22Rv1 (cell line): ENCODE measurements at regions not wholly inside any gene's neighbourhood (a gene's known extent, or its start where the extent isn't known, plus 50 kb on each side); places are given as distances from the start of the nearest gene placed in this dataset.

Experiments
- H3K27ac ChIP-seq: fragments of 450-650 bp; 2 replicates; pipeline ENCODE4 v1.5.1; 2017
- ZFX ChIP-seq: fragments of 450-650 bp; IDR thresholded peaks from 2 replicates; pipeline ENCODE4 v1.6.1; 2017; ENCODE audit warnings: antibody characterized with exemption, borderline replicate concordance
- TF ChIP-seq, protein P1 (sequence below): fragments of 450-650 bp; IDR thresholded peaks from 2 replicates; pipeline ENCODE4 v1.5.1; 2017; ENCODE audit warnings: mild to moderate bottlenecking

DNA sequence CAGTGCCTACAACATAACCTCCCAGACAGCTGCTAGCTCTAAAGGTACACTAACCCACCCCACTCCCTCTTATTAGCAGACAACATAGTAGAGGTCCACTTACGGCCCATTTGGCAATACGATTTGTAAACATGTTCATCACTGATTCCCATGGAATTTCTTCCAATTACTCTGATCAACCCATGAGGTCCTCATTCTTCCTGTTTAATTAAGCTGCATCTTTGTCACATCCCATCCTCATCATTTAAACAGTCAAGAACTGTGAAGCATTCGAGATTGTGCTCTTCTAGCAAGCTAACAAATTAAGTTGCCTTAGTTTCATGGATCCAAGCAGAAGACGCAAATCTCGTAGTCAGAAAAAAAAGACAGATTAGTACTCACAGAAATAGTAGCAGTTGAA, 622.2 kb upstream of the VSTM2A start:
- H3K27ac ChIP-seq, result no peak overlapping the region
- no peak for TF ChIP-seq ZFX

DNA sequence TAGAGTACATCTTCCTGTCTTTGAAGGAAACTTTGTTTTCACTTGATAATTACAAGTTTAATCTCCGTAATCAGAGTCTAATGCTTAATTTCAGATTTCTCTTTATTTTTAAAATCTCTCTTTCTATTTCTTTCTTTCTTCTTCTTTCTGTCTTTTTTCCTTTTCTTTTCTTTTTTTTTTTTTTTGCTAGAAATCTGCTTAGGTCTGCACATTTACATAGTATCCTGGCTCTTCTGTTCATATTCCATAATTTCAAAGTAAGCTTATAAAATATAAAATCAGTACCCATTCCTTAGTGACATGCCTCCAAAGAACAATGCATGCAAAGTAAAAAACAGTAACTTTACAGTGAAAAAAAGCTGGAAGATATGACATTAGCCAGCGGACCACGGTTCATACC, 601.7 kb upstream of the VSTM2A start:
- no peak overlapping the region for H3K27ac ChIP-seq
- TF ChIP-seq, protein P1, sequence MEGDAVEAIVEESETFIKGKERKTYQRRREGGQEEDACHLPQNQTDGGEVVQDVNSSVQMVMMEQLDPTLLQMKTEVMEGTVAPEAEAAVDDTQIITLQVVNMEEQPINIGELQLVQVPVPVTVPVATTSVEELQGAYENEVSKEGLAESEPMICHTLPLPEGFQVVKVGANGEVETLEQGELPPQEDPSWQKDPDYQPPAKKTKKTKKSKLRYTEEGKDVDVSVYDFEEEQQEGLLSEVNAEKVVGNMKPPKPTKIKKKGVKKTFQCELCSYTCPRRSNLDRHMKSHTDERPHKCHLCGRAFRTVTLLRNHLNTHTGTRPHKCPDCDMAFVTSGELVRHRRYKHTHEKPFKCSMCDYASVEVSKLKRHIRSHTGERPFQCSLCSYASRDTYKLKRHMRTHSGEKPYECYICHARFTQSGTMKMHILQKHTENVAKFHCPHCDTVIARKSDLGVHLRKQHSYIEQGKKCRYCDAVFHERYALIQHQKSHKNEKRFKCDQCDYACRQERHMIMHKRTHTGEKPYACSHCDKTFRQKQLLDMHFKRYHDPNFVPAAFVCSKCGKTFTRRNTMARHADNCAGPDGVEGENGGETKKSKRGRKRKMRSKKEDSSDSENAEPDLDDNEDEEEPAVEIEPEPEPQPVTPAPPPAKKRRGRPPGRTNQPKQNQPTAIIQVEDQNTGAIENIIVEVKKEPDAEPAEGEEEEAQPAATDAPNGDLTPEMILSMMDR, result no peak

DNA sequence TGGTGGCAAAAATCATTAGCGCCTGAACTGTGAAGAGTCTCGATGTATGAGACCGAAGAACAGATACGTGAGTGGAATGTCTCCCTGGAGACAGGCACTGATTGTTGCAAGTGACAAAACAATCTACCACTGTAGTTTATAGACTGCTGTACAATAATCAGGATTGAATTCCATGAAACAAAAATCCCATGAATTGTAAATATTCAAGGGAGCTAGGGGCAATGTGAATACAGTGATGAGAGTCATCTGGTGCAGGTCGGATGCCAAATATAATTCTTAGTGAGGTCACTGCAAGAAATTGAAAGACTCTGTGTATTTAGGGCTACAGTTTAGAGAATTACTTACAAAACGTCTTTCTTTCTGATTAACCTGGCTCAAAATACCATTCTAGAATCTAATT, 594.4 kb upstream of the VSTM2A start:
- no peak for TF ChIP-seq ZFX
- TF ChIP-seq, protein P1, result no peak
- H3K27ac ChIP-seq, result no peak overlapping the region

GRCh38 chr7:53965716-53966115, 576.5 kb upstream of the VSTM2A start:
- TF ChIP-seq, protein P1, result no peak
- TF ChIP-seq ZFX, result no peak
- no peak overlapping the region for H3K27ac ChIP-seq

DNA sequence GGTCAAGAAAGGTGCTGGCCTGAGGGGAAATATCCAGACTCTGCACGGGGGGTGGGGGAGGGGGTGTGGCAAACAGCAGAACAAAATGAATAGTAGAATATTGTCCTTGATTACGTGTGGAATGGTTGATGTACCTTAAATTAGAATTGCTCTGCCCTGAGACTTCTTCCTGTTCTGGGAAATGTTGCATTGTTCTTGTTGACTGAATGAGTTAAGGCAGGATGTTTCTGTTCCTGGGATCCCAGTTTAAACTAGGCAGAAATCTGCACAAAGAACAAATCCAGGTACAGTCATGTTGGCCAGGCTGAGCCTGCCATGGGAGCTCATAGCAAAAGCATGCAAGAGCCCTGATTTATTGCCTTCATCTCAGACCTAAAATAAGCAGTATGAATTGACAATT, 558.7 kb upstream of the VSTM2A start:
- H3K27ac ChIP-seq, result no peak overlapping the region
- TF ChIP-seq, protein P1, result no peak
- TF ChIP-seq ZFX, result no peak

DNA sequence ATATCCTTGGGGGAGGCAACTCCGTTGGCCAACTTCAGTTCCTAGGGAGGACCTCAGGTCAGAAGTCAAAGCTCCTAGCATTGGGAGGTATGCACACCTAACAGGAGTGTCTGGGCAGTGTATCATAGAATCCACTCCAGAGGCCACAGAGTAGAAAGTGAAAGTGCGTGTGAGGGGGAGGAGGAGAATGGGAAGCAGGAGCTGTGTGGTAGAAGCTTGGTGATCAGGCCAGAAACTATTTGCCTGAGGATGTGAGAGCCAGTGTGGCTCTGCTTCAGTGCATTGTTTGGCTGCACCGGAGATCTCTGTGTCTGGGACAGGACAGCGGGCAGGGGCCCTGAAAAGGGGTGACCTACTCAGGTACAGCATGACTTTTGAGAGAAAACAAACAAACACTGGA, 557.4 kb upstream of the VSTM2A start:
- TF ChIP-seq, protein P1, result no peak
- TF ChIP-seq ZFX, result no peak
- no peak overlapping the region for H3K27ac ChIP-seq

- no peak overlapping the region for H3K27ac ChIP-seq
- TF ChIP-seq, protein P1, result no peak
- TF ChIP-seq ZFX, result no peak
Observed at GRCh38 chr7:53988376-53988775, 553.8 kb upstream of the VSTM2A start.

DNA sequence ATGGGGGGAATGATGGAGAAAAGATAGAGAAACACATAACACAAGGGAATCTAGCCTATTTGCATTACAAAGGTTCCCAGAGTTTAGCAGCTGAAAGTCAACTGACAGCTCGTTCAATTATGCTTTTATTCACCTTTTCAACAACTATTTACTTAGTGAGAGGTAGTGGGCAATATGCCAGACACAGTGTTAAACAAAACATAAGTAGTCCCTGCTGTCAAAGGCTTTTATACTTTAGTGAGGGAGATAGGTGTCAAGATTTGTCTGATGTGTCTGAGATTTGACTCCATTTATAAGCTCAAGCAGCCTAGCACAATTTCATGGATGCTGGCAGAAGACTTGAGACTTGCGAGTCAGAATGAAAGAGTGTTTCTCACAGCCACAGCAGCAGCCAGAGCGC, 549.0 kb upstream of the VSTM2A start:
- TF ChIP-seq, protein P1, result no peak
- TF ChIP-seq ZFX, result no peak
- no peak overlapping the region for H3K27ac ChIP-seq
